ENCODE measurements at regions not wholly inside any gene's neighbourhood (a gene's known extent, or its start where the extent isn't known, plus 50 kb on each side); places are given as distances from the start of the nearest gene placed in this dataset.

GRCh38 chr12:19688532-19688931 lies 249.2 kb downstream of the AEBP2 start:
- no peaks in the 10 kb centered on the region for H3K27me3 ChIP-seq
- TF ChIP-seq POLR2AphosphoS5 (IDR thresholded peaks at IDR 0.05) (no peak), CTCF (IDR thresholded peaks at IDR 0.05) (no peak), EP300 (IDR thresholded peaks at IDR 0.05) (no peak), POLR2A (IDR thresholded peaks at IDR 0.05) (no peak)
- no peak overlapping the region for H3K27ac ChIP-seq
- 89 to 91% methylated on average over 1 of the region's 1 CpG for WGBS, 2 donors
- no peaks in the 10 kb centered on the region for H3K36me3 ChIP-seq
- no peaks in the 10 kb centered on the region for H3K4me1 ChIP-seq
- DNase-seq, result no peak
- H3K9me3 ChIP-seq, result no peaks in the 10 kb centered on the region
- intact Hi-C loops (cut with DNase I), result no loop called here
- no peak overlapping the region for H3K4me3 ChIP-seq

- no peaks in the 10 kb centered on the region for H3K9me3 ChIP-seq
- DNase-seq, result no peak
- WGBS, 2 donors, result 91 to 95% methylated on average over 17 of the region's 17 CpGs
- no peaks in the 10 kb centered on the region for H3K27me3 ChIP-seq
- H3K4me1 ChIP-seq, result no peaks in the 10 kb centered on the region
- H3K4me3 ChIP-seq, result no peak overlapping the region
- TF ChIP-seq POLR2A (IDR thresholded peaks at IDR 0.05), result no peak
- TF ChIP-seq EP300 (IDR thresholded peaks at IDR 0.05), result no peak
- no peak for TF ChIP-seq POLR2AphosphoS5 (IDR thresholded peaks at IDR 0.05)
- no peak for TF ChIP-seq CTCF (IDR thresholded peaks at IDR 0.05)
- no peak overlapping the region for H3K27ac ChIP-seq
- intact Hi-C loops (cut with DNase I), result no loop called here
- H3K36me3 ChIP-seq, result no peaks in the 10 kb centered on the region
These were observed 249.9 kb downstream of the AEBP2 start for GRCh38 chr12:19689226-19689625.

- no peak for DNase-seq
- Histone ChIP-seq H3K27me3 (no peaks in the 10 kb centered on the region), H3K27ac (no peak overlapping the region), H3K9me3 (no peaks in the 10 kb centered on the region), H3K4me1 (no peaks in the 10 kb centered on the region), H3K36me3 (no peaks in the 10 kb centered on the region), H3K4me3 (no peak overlapping the region)
- 47 to 80% methylated on average over 9 of the region's 9 CpGs for WGBS, 2 donors
- intact Hi-C loops (cut with DNase I), result no loop called here
- TF ChIP-seq CTCF (IDR thresholded peaks at IDR 0.05), result no peak
- no peak for TF ChIP-seq POLR2AphosphoS5 (IDR thresholded peaks at IDR 0.05)
- no peak for TF ChIP-seq EP300 (IDR thresholded peaks at IDR 0.05)
- no peak for TF ChIP-seq POLR2A (IDR thresholded peaks at IDR 0.05)
These were observed 250.6 kb downstream of the AEBP2 start for GRCh38 chr12:19689801-19690472.

DNA sequence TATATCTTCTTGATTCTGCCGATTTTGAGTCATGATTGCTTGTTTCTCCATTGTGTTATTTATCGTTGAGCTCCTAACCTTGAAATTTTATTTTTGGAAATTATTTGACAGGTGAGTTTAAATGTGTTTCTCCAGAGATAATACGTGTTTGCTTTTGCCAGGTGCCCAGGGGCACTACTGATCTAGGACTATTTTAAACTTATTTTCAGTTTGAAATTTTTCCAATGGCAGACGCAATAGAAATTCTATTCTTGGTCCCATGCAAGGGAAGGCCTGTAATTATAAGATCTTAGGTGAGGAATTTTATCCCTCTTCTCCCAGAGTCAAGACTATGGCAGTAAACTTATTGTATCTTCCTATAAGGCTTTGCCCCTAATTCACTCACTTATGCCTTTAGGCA lies 252.8 kb downstream of the AEBP2 start:
- Histone ChIP-seq H3K36me3 (no peaks in the 10 kb centered on the region), H3K27ac (no peak overlapping the region), H3K27me3 (no peaks in the 10 kb centered on the region), H3K4me1 (no peaks in the 10 kb centered on the region), H3K9me3 (no peaks in the 10 kb centered on the region), H3K4me3 (no peak overlapping the region)
- intact Hi-C loops (cut with DNase I), result no loop called here
- DNase-seq, result no peak
- no peak for TF ChIP-seq CTCF (IDR thresholded peaks at IDR 0.05)
- TF ChIP-seq POLR2AphosphoS5 (IDR thresholded peaks at IDR 0.05), result no peak
- TF ChIP-seq EP300 (IDR thresholded peaks at IDR 0.05), result no peak
- TF ChIP-seq POLR2A (IDR thresholded peaks at IDR 0.05), result no peak
- WGBS, 2 donors, result 81 to 95% methylated on average over 4 of the region's 4 CpGs

GRCh38 chr12:19692566-19692965 lies 253.3 kb downstream of the AEBP2 start:
- intact Hi-C loops (cut with DNase I), result no loop called here
- 74 to 78% methylated on average over 1 of the region's 1 CpG for WGBS, 2 donors
- Histone ChIP-seq H3K36me3 (no peaks in the 10 kb centered on the region), H3K27ac (no peak overlapping the region), H3K9me3 (no peaks in the 10 kb centered on the region), H3K27me3 (no peaks in the 10 kb centered on the region), H3K4me3 (no peak overlapping the region), H3K4me1 (no peaks in the 10 kb centered on the region)
- TF ChIP-seq CTCF (IDR thresholded peaks at IDR 0.05) (no peak), POLR2A (IDR thresholded peaks at IDR 0.05) (no peak), POLR2AphosphoS5 (IDR thresholded peaks at IDR 0.05) (no peak), EP300 (IDR thresholded peaks at IDR 0.05) (no peak)
- no peak for DNase-seq

All from sigmoid colon (tissue), 6 donors.